Left renal pelvis (tissue), 4 donors: ENCODE measurements at regions not wholly inside any gene's neighbourhood (a gene's known extent, or its start where the extent isn't known, plus 50 kb on each side); places are given as distances from the start of the nearest gene placed in this dataset.

Experiments used
- DNase-seq, 4 donors: peaks; one replicate each; pipeline ENCODE4 v3.0.0-alpha.2; 2013; ENCODE audit warnings: low read depth in 4 of 4, low spot score in 3 of 4

DNA sequence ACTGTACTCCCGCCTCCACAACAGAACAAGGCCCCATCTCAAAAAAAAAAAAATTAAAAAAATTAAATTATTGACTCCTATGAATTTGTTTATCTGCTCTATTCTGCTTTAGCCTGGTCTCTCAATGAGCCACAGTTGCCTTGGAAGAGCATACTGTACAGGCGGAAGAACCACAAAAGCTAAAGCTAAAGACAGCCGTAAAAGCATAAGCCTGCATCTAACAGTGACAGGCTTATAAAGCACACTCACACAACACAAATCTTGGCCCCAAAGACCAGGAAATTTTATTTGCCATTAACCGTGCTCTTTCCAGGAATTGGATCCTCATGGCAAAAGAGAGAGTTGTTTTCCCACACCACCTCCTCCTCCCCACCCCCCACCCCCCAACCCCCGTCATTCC, 53.5 kb upstream of the KLF3 start:
- no peak for DNase-seq

DNA sequence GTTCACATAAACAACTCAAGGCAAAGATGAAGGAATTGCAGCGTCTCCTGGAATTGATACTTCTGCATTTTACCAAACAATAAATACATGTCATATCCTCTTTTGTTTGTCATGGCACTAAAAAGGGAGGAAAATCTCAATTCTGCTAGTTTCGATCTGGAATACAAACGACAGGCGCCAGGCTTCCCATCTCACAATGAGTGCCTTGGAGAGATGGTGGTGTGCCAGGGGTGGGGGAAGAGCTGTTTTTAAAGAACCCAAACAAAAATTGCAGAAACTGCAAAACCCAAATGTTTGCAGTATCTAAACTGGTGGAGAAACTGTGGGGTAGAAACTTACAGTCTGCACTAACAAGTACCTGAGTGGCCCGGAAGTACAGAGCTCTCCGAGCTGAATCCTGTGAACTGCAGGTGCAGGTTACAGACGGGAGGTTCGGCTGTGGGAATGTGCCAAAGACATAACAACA, 53.0 kb upstream of the KLF3 start:
- no peak for DNase-seq

DNA sequence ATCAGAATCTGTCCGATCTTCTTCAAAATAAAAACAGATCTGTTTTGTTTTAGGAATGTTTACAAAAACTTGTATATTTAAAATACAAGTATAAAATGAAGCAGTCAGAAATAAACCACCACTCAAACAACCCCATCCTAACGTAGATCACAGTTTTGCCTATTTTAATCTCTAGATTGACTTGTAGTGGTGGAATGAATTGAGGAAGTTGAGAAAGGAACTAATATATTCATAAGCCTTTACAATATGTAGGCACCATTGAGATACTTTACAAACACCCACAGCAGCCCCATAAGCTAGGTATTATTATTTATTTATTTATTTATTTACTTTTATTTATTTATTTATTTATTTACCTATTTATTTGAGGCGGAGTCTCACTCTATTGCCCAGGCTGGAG, 52.3 kb upstream of the KLF3 start:
- no peak for DNase-seq

DNA sequence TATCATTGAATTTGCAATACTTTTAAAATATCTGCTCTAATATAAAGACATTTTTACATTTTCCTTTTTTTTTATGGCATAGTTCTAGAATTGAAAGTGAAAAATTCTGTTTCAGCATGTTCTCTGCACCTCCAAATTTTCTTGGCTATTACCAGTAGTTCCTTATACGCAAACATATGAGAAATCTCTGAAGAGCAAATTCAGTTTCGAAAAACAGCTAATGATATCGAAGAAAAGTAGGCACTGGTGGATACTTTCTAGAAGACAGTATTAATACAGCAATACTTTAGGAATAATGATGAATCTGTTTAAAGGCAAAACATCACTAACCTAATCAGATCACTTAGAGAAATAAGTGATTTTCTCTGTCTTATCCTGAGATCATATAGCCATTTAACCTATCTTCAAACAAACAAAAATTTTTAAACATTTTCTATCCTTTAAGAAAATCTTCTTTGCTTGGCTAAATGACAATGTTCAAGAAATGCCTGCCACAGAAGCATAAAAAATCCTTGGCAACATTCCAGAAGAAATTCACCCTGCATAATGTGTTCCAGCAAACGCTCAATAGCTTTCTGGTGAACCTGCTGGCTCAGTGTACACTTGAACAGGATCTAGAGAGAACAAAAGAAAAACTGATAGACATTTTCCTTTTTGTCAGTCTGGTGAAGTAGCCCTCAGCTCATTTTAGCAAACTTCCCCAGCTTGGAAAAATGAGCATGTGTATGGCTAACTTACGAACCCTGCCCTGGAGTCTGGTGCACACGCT, 51.2 kb upstream of the KLF3 start:
- peak in 1 of 4 donors; percentile 37 for DNase-seq
